ENCODE measurements at regions not wholly inside any gene's neighbourhood (a gene's known extent, or its start where the extent isn't known, plus 50 kb on each side); places are given as distances from the start of the nearest gene placed in this dataset.

GRCh38 chr3:152586974-152587373 lies 248.0 kb upstream of the P2RY1 start:
- H3K27me3 ChIP-seq (ENCODE audit: insufficient read depth, poor library complexity, severe bottlenecking) = no peaks in the 10 kb centered on the region
- H3K4me3 ChIP-seq (replicated peaks; ENCODE audit: insufficient read depth, low read length) = no peak overlapping the region
- no peak for DNase-seq (ENCODE audit: low read depth in 1 of 2, low spot score in 1 of 2)
- no peak for TF ChIP-seq CTCF (IDR thresholded peaks at IDR 0.05; ENCODE audit: insufficient read depth, low read length)
- TF ChIP-seq SPI1 (IDR thresholded peaks at IDR 0.05; ENCODE audit: borderline replicate concordance, low read depth) = no peak
- no peak for TF ChIP-seq GABPA (IDR thresholded peaks at IDR 0.05; ENCODE audit: low read depth)
- TF ChIP-seq POLR2AphosphoS5 (IDR thresholded peaks at IDR 0.05; ENCODE audit: low read depth) = no peak
- no peak overlapping the region for H3K27ac ChIP-seq (replicated peaks)

- DNase-seq (ENCODE audit: low read depth in 1 of 2, low spot score in 1 of 2) = no peak
- Histone ChIP-seq H3K4me3 (replicated peaks; ENCODE audit: insufficient read depth, low read length) (no peak overlapping the region), H3K27ac (replicated peaks) (no peak overlapping the region), H3K27me3 (ENCODE audit: insufficient read depth, poor library complexity, severe bottlenecking) (no peaks in the 10 kb centered on the region)
- TF ChIP-seq SPI1 (IDR thresholded peaks at IDR 0.05; ENCODE audit: borderline replicate concordance, low read depth) (no peak), REST (IDR thresholded peaks at IDR 0.05; ENCODE audit: insufficient replicate concordance, low read depth) (no peak), CTCF (IDR thresholded peaks at IDR 0.05; ENCODE audit: insufficient read depth, low read length) (no peak), GABPA (IDR thresholded peaks at IDR 0.05; ENCODE audit: low read depth) (no peak), POLR2AphosphoS5 (IDR thresholded peaks at IDR 0.05; ENCODE audit: low read depth) (no peak)
Measured at GRCh38 chr3:152587861-152588260, 247.1 kb upstream of the P2RY1 start.

GRCh38 chr3:152589644-152590043 lies 245.3 kb upstream of the P2RY1 start:
- H3K27me3 ChIP-seq (ENCODE audit: insufficient read depth, poor library complexity, severe bottlenecking) = no peaks in the 10 kb centered on the region
- no peak overlapping the region for H3K4me3 ChIP-seq (replicated peaks; ENCODE audit: insufficient read depth, low read length)
- no peak overlapping the region for H3K27ac ChIP-seq (replicated peaks)
- TF ChIP-seq SPI1 (IDR thresholded peaks at IDR 0.05; ENCODE audit: borderline replicate concordance, low read depth) (no peak), REST (IDR thresholded peaks at IDR 0.05; ENCODE audit: insufficient replicate concordance, low read depth) (no peak), POLR2AphosphoS5 (IDR thresholded peaks at IDR 0.05; ENCODE audit: low read depth) (no peak), GABPA (IDR thresholded peaks at IDR 0.05; ENCODE audit: low read depth) (no peak), CTCF (IDR thresholded peaks at IDR 0.05; ENCODE audit: insufficient read depth, low read length) (no peak)
- DNase-seq (ENCODE audit: low read depth in 1 of 2, low spot score in 1 of 2) = no peak

- H3K27ac ChIP-seq (replicated peaks) = no peak overlapping the region
- H3K27me3 ChIP-seq (ENCODE audit: insufficient read depth, poor library complexity, severe bottlenecking) = no peaks in the 10 kb centered on the region
- DNase-seq (ENCODE audit: low read depth in 1 of 2, low spot score in 1 of 2) = no peak
- no peak for TF ChIP-seq REST (IDR thresholded peaks at IDR 0.05; ENCODE audit: insufficient replicate concordance, low read depth)
- TF ChIP-seq SPI1 (IDR thresholded peaks at IDR 0.05; ENCODE audit: borderline replicate concordance, low read depth) = no peak
- TF ChIP-seq POLR2AphosphoS5 (IDR thresholded peaks at IDR 0.05; ENCODE audit: low read depth) = no peak
- no peak for TF ChIP-seq CTCF (IDR thresholded peaks at IDR 0.05; ENCODE audit: insufficient read depth, low read length)
- no peak for TF ChIP-seq GABPA (IDR thresholded peaks at IDR 0.05; ENCODE audit: low read depth)
- no peak overlapping the region for H3K4me3 ChIP-seq (replicated peaks; ENCODE audit: insufficient read depth, low read length)
Measured at GRCh38 chr3:152591515-152591914, 243.4 kb upstream of the P2RY1 start.
